Heart right ventricle (tissue), 16 donors: ENCODE measurements at regions not wholly inside any gene's neighbourhood (a gene's known extent, or its start where the extent isn't known, plus 50 kb on each side); places are given as distances from the start of the nearest gene placed in this dataset.

Experiments used
- ATAC-seq, 8 donors: fragments of 200-7000 bp; cut with Tn5 transposase; one replicate each; pipeline ENCODE4 v1.9.1; 2020; ENCODE audit warnings: mild to moderate bottlenecking in 8 of 8, moderate library complexity in 8 of 8, moderate number of reproducible peaks in 1 of 8
- DNase-seq, 2 donors: peaks; one replicate each; pipeline ENCODE4 v3.0.0-alpha.2; 2020
- H3K27ac ChIP-seq, 10 donors: fragments of 200-600 bp; sonication (generic) in 2 of 10; one replicate each; pipeline versions ENCODE4 v1.5.0 to v1.8.0; 2020 to 2022; ENCODE audit warnings: mild to moderate bottlenecking in 3 of 10
- H3K27me3 ChIP-seq, 7 donors: fragments of 200-600 bp; one replicate each; pipeline ENCODE4 v1.8.0; 2021 to 2022; ENCODE audit warnings: mild to moderate bottlenecking in 2 of 7
- H3K36me3 ChIP-seq, 9 donors: fragments of 200-600 bp; sonication (generic) in 1 of 9; one replicate each; pipeline versions ENCODE4 v1.5.0 to v1.8.0; 2020 to 2022; ENCODE audit warnings: mild to moderate bottlenecking in 2 of 9
- H3K4me1 ChIP-seq, 9 donors: fragments of 200-600 bp; sonication (generic) in 1 of 9; one replicate each; pipeline versions ENCODE4 v1.5.0 to v1.8.0; 2020 to 2022; ENCODE audit warnings: mild to moderate bottlenecking in 4 of 9
- H3K4me3 ChIP-seq, 10 donors: fragments of 200-600 bp; sonication (generic) in 2 of 10; one replicate each; pipeline versions ENCODE4 v1.5.0 to v1.8.0; 2020 to 2022; ENCODE audit warnings: mild to moderate bottlenecking in 7 of 10, moderate library complexity in 2 of 10
- H3K9me3 ChIP-seq, 11 donors: fragments of 200-600 bp in 10 of 11; sonication (generic) in 2 of 11; one replicate each; pipeline versions ENCODE4 v1.5.0 to v1.8.0; 2013 to 2022; ENCODE audit warnings: mild to moderate bottlenecking in 2 of 11, control low read depth in 1 of 11, moderate library complexity in 1 of 11
- WGBS, 2 donors: extraction: QIAGEN DNeasy Blood & Tissue Kit; methylation state at CpG; one replicate each; pipeline ENCODE4 v1.1.7; 2013; ENCODE audit warnings: inconsistent platforms in 1 of 2; 5-methylcytosine and 5-hydroxymethylcytosine counted together
- intact Hi-C, 10 donors: fragments of 100-400 bp; cut with DNase I; formaldehyde crosslinking; loops; one replicate each; pipeline versions ENCODE4 v1.11.1 to v1.14.2; 2022
- TF ChIP-seq, protein P1 (sequence below), 9 donors: fragments of 200-600 bp; sonication (generic) in 2 of 9; IDR thresholded peaks; one replicate each; pipeline versions ENCODE4 v1.5.0 to v1.8.0; 2021 to 2022; ENCODE audit warnings: antibody characterized with exemption in 9 of 9, mild to moderate bottlenecking in 5 of 9, moderate library complexity in 1 of 9
- donor health status: Arrhythmogenic right ventricular cardiomyopathy.
- donor health status: ischemic (EF 13 %, LVEDD 7.1; RV severe dilation, severe dysfunction).
- donor health status: healthy with polysubstance abuse.
- donor health status: DM: no; HTN: yes; CAD: no.
- donor health status: DM: no; HTN: no; CAD: no.
- donor health status: ischemic (EF 25% LVEDD 6.9; RV normal size, moderate dysfunction).
- donor health status: ischemic (EF 25% LVEDD 5.7; RV mildly dilated, moderate dysfunction).
- donor health status: healthy.
- donor health status: DM: yes; HTN: yes; CAD: no.
- donor health status: Ischemic cardiomyopathy.
- donor health status: ischemic (EF 35%, LVEDD 5.7; RV mildly dilated, moderate dysfunction).
- donor health status: nonischemic (EF 11% LVEDD 7.7; RV severe dilation, severe dysfunction).
- donor health status: DM: yes; HTN: yes; CAD: no.
- donor health status: PGD.
- donor health status: ischemic (EF 29% LVEDD 5.4; RV normal size, mild dysfunction).
- donor health status: nonischemic (EF 23%, LVEDD 6.1; RV moderate dilation, normal function).

DNA sequence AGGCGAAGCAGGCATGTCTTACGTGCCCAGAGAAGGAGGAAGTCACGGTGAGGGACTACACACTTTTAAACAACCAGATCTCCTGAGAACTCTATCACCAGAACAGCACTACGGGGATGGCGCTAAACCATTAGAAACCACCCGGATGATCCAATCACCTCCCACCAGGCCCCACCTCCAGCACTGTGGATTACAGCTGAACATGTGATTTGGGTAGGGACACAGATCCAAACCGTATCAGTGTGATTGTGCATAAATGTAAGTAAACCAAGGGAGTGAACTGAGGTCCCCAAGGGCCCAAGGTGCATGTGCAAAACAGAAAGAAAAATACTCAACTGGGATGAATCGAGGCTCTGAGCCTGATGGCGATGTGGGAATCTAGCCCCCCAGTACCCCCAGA is 134.2 kb downstream of the DICER1 start:
- H3K9me3 ChIP-seq = peaks cover 0 to 16% (median 0%) of the 10 kb centered on the region in 11 donors
- no peak overlapping the region for H3K27ac ChIP-seq
- intact Hi-C loops = no loop called here
- H3K4me3 ChIP-seq = no peak overlapping the region
- WGBS, 2 donors = 86 to 91% methylated on average over 9 of the region's 9 CpGs
- no peaks in the 10 kb centered on the region for H3K27me3 ChIP-seq
- H3K36me3 ChIP-seq = no peaks in the 10 kb centered on the region
- TF ChIP-seq, protein P1, sequence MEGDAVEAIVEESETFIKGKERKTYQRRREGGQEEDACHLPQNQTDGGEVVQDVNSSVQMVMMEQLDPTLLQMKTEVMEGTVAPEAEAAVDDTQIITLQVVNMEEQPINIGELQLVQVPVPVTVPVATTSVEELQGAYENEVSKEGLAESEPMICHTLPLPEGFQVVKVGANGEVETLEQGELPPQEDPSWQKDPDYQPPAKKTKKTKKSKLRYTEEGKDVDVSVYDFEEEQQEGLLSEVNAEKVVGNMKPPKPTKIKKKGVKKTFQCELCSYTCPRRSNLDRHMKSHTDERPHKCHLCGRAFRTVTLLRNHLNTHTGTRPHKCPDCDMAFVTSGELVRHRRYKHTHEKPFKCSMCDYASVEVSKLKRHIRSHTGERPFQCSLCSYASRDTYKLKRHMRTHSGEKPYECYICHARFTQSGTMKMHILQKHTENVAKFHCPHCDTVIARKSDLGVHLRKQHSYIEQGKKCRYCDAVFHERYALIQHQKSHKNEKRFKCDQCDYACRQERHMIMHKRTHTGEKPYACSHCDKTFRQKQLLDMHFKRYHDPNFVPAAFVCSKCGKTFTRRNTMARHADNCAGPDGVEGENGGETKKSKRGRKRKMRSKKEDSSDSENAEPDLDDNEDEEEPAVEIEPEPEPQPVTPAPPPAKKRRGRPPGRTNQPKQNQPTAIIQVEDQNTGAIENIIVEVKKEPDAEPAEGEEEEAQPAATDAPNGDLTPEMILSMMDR (IDR thresholded peaks at IDR 0.05) = no peak
- H3K4me1 ChIP-seq = peaks cover 0 to 7% (median 0%) of the 10 kb centered on the region in 9 donors
- DNase-seq = no peak
- ATAC-seq = no peak

DNA sequence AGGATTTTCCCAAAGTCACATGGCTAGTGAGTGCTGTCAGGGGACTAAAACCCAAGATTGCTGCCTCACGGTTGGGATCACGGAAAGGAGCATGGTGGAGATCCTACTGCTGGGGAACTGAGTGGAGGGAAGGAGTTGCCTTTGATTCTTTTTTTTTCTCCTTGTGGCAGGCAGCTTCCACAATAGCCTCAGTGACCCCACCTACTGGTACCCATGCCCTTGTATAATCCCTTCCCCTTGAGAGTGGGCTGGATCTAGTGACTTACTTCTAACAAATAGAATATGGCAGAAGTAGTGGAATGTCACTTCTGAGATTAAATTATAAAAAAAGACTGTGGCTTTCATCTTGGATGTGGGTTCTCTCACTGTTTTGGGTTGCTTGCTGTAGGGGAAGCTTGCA is 135.7 kb downstream of the DICER1 start:
- Histone ChIP-seq H3K27ac (no peak overlapping the region), H3K4me3 (no peak overlapping the region), H3K9me3 (peaks cover 0 to 16% (median 0%) of the 10 kb centered on the region in 11 donors), H3K36me3 (no peaks in the 10 kb centered on the region), H3K4me1 (peaks cover 0 to 7% (median 0%) of the 10 kb centered on the region in 9 donors), H3K27me3 (no peaks in the 10 kb centered on the region)
- TF ChIP-seq, protein P1 (IDR thresholded peaks at IDR 0.05) = no peak
- ATAC-seq = no peak
- intact Hi-C loops = no loop called here
- no peak for DNase-seq
- 81 to 85% methylated on average over 2 of the region's 2 CpGs for WGBS, 2 donors

DNA sequence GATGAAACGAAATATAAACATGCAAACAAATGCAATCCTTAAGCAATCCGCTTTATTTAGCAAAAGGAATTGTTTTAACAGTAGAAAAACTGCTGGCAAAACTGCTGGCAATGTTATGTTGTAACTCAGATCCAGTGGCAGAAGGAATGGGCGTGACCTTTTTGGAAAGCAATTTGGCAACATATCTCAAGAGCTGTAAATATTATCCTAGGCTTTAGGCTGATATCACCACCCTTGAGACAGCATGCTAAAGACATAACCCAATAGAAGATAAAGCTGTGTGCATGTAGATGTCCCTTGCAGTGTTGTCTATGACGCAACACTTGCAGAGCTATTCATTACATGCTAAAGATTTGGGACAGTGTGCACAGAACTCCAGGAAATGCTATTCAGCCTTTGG is 138.5 kb downstream of the DICER1 start:
- Histone ChIP-seq H3K27ac (no peak overlapping the region), H3K9me3 (peaks cover 0 to 21% (median 0%) of the 10 kb centered on the region in 11 donors), H3K27me3 (no peaks in the 10 kb centered on the region), H3K4me1 (peaks cover 0 to 7% (median 0%) of the 10 kb centered on the region in 9 donors), H3K36me3 (no peaks in the 10 kb centered on the region), H3K4me3 (no peak overlapping the region)
- ATAC-seq = peak in 2 of 8 donors; percentile 33 to 46
- 64 to 66% methylated on average over 4 of the region's 4 CpGs for WGBS, 2 donors
- TF ChIP-seq, protein P1 (IDR thresholded peaks at IDR 0.05) = no peak
- no peak for DNase-seq
- intact Hi-C loops = no loop called here

DNA sequence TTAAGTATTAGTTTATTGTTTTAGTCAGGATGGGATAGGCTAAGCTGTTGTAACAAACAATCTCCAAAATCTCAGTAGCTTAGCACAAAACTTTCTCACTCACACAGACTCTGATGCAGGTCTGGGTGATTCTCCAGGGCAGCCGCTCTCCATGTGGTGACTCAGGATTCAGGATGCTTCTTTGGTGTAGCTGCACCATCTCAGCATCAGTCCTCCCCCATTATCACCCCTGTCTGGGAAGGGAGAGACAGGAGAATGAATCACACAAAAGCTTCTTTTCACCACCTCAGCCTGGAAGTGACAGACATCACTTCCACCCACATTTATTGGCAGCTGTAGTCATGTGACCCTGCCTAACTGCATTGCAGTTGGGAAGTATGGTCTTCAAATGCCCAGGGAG is 142.3 kb downstream of the DICER1 start:
- ATAC-seq (no peak), DNase-seq (no peak)
- Histone ChIP-seq H3K9me3 (peaks cover 0 to 14% (median 0%) of the 10 kb centered on the region in 11 donors), H3K36me3 (no peaks in the 10 kb centered on the region), H3K4me1 (peaks cover 0 to 24% (median 8%) of the 10 kb centered on the region in 9 donors), H3K27ac (no peak overlapping the region), H3K4me3 (no peak overlapping the region), H3K27me3 (no peaks in the 10 kb centered on the region)
- WGBS, 2 donors = 93 to 98% methylated on average over 1 of the region's 1 CpG
- TF ChIP-seq, protein P1 (IDR thresholded peaks at IDR 0.05) = no peak
- intact Hi-C loops = no loop called here
